ENCODE measurements at regions not wholly inside any gene's neighbourhood (a gene's known extent, or its start where the extent isn't known, plus 50 kb on each side); places are given as distances from the start of the nearest gene placed in this dataset.

GRCh38 chr3:14335774-14336748 is 66.3 kb upstream of the SLC6A6 start:
- DNase-seq (ENCODE audit: low read depth, low spot score) = no peak

DNA sequence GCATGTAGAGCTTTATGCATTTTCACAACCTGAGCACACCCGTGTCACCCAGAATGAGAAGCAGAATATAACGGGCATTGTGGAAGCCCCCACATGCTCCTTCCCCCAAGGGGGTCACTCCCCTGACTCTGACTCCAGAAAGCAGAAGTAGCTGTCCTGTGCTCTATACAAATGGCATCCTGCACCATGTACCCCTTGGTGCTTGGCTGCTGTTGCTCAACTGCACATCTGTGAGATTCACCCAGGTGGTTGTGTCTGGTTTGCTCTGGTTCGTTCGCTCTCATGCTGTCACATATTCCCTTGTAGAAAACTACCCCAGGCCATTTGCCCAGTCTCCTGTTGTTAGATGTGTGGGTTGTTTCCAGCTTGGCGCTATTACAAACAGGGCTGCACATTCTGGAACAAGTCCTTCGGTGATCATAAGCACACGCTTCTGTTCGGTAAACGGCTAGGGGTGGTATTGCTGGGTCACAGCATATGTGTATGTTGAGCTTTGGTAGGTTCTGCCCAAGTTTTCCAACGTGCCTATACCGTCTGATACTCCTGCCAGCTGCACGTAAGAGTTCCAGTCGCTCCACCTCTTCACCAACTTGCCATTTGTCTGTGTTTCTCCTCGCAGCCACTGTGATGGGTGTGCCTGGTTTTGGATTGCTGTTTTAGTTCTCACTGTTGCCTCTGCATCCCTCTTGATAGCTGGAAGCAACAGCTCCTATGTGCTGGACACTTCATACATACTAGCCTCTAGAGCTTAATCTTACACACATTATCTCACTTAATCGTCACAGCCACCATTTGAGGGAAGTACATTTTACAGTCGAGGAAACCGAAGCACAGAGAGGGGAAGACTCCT is 65.4 kb upstream of the SLC6A6 start:
- DNase-seq (ENCODE audit: low read depth, low spot score) = no peak

- no peak for DNase-seq (ENCODE audit: low read depth, low spot score)
Measured at GRCh38 chr3:14337828-14338227, 64.6 kb upstream of the SLC6A6 start.

DNA sequence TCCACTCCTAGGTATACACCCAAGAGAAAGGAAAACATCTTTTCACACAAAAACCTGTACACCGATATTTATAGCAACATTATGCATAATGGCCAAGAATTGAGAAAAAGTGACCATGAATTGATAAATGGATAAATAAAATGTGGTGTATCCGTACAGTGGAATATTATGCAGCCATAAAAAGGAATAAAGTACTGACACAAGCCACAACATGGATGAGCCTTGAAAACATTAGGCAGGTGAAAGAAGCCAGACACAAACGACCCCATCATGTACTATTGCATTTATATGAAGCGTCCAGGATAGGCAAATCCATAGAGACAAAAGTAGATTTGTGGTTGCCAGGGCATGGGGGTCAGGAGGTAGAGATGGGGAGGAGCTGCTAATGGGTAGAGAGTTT is 64.2 kb upstream of the SLC6A6 start:
- DNase-seq (ENCODE audit: low read depth, low spot score) = no peak

DNA sequence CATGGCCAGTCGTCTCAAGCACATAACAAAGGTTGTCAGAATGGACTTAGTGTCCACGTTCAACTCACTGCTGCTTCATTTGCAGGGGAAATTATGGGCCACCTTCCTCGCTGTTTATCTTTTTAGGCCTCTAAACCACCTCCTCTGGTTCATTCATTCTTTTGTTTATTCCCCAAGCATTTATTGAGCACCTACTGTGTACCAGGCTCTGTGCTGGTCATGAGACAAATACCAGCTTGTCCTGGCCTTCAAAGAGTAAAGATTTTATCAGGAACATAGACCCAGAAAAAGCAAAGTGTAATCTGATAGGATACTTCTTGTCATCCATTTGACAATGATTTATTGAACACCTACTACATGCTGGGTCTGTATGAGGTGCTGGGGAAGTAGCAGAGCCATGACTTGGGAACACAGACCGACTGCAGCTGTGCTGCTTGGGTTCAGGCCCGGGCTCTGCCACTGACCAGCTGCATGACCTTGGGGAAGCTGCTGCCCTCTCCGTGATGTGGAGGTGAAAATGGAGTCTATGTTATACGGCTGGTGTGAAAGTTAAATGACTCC is 63.4 kb upstream of the SLC6A6 start:
- no peak for DNase-seq (ENCODE audit: low read depth, low spot score)

DNA sequence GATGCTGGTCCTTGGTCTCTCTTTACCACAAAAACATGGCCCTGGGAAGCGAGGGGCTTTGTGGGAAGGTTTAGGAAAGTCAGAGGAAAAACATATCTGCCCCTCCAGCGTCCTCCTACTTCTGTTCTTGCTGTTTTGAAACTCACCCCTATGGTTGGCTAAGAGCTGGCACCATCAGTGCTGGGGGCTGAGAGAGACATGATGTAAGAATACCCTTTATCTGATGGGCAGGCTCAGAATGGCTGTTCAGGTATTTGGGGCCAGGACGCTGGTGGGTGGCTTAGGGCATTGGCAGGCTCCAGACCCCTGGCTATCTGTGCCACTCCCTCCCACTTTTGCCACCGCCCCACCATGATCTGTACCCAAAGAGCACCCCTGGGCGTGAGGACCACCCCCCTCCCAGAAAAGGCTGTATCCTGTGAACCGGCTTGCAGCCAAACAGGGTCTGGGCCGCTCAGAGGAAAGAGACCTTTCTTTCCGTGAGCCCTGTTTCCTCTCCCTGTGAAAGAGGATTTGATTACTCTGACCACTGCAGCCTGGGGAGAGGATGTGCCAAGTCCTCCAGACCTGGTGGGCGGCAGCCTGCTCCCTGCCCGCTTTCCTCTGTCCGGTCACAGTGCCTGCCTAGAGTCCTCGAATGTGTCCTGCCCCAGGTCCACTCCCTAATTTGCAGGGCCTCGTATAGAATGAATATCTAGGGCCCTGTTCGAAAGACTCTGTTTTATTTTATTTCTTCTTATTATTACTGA is 61.3 kb upstream of the SLC6A6 start:
- no peak for DNase-seq (ENCODE audit: low read depth, low spot score)

DNA sequence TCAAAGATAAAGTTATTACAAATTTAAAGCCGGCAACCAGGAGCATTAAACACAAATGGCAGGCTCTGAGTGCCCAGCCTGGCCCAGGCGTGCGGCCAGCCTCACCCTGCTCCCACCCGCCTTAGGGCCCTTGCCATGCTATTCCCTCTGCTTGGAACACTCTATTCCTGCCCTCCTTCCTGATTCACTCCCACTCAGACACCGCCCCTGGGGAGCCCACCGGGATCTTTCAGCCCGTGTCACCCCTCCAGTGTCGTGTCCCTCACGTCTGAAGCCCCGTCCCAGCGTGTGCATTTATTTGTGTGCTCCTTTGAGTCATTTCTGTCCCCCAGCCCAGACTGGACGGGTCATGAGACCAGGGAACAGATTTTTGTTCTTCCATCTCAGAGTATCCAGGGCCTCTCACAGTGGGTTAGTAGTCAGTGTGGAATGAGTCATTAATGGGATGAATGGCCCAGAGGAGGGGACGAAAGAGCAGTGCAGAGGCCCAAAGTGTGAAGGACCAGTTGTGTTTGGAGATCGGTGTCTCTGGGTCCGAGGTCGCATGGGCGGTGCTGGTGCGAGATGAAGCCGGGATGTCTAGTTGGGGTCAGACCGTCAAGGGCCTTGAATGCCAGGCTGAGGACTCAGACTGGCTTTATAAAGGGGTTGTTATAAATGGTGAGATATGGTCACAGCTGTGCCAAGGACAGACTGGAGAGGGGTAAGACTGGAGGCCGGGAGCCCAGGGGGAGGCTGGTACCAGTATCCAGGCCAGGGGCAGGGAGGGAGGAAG is 58.9 kb upstream of the SLC6A6 start:
- no peak for DNase-seq (ENCODE audit: low read depth, low spot score)

DNA sequence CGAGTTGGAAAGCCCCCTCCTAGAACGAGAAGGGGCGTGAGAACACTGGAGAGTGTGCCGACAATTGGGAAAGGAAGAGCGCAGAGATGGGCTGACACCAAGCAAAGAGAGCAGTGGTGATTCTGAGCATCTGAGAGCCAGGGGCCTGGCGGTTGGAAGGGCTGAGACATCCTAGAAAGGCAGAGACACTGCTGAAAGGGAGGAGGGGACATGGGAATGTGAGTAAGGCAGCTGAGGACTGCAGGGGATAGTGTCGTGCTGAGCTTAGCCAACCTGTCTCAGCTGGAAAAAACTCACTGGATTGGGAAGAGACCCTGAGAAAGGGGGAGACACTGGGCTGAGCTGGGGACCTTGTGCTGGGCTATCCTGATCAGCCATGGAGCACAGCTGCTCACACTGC is 58.1 kb upstream of the SLC6A6 start:
- DNase-seq (ENCODE audit: low read depth, low spot score) = no peak

GRCh38 chr3:14345496-14346150 is 56.8 kb upstream of the SLC6A6 start:
- no peak for DNase-seq (ENCODE audit: low read depth, low spot score)

DNA sequence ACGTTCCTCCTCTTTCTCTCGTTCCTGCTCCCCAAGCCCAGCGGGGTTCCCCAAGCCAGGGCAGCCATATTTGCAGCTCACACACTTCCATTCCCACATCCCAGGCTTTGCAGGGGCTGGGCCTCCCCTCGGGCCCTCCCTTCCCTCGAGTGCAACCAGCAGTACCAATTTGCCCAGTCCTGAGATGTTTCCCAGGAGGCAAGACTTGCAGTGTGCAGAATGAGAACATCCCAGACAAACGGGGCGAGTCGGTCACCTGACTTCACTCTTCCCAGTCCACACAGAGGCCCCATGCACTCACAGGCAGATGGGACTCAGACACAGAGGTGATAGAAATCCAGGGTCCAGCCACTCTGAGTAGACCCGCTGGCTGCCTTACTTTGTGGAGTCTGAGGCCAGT is 56.2 kb upstream of the SLC6A6 start:
- no peak for DNase-seq (ENCODE audit: low read depth, low spot score)

- DNase-seq (ENCODE audit: low read depth, low spot score) = no peak
Measured at GRCh38 chr3:14346642-14347041, 55.8 kb upstream of the SLC6A6 start.

DNA sequence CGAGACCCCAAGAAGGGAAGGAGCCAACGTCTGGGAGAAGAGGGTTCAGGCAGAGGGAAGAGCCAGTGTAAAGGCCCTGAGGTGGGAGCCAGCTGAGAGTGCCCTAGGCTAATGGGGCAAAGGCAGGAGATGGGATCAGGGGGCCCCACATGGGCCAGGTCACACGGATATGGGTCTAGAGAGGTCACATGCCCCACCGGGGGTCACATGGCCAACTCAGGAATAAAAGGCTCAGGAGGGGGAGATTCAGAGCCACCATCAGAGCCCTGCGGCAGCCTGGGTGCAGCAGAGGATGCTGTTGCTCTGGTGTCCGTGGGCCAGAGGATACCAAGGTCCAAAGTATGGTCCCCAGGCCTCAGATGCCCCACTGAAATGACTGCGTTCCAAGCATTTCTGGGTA is 55.3 kb upstream of the SLC6A6 start:
- DNase-seq (ENCODE audit: low read depth, low spot score) = no peak

GRCh38 chr3:14351617-14352001 is 50.8 kb upstream of the SLC6A6 start:
- DNase-seq (ENCODE audit: low read depth, low spot score) = no peak

GRCh38 chr3:14352002-14352627 is 50.3 kb upstream of the SLC6A6 start:
- DNase-seq (ENCODE audit: low read depth, low spot score) = no peak
